ENCODE measurements at regions not wholly inside any gene's neighbourhood (a gene's known extent, or its start where the extent isn't known, plus 50 kb on each side); places are given as distances from the start of the nearest gene placed in this dataset.

DNA sequence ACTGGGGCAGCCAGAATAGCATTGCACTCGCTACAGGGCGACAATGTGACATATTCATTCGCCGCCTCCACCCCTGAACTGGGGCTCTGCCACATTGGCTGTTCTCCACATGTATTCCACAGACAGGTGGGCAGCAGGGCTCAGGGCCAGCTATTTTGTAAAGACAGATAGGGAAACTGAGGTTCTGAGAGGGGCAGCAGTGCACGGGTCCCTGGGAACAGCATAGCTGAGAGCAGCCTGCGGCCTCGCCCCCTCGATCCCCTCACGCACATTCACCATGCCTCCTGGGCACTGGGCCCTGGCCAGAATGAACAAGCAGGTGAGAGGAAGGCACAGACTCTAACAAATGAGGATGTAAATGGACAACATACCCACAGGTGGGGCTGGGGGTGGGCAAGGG lies 75.0 kb upstream of the SPATA12 start:
- DNase-seq (ENCODE audit: low read depth, low spot score): no peak

DNA sequence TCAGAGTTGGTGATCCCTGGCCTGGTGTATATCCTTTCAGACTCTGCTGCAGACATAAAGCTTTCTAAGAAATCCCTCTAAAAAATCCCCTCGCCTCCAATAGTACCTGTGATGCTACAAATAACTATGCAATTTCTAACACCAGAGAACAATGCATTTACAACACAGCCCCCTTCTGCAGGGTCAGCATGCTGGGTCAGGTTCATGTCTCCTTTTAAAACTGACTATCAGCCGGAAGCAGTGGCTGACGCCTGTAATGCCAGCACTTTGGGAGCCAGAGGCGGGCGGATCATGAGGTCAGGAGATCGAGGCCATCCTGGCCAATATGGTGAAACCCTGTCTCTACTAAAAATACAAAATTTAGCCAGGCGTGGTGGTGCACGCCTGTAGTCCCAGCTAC lies 77.0 kb upstream of the SPATA12 start:
- no peak for DNase-seq (ENCODE audit: low read depth, low spot score)

DNA sequence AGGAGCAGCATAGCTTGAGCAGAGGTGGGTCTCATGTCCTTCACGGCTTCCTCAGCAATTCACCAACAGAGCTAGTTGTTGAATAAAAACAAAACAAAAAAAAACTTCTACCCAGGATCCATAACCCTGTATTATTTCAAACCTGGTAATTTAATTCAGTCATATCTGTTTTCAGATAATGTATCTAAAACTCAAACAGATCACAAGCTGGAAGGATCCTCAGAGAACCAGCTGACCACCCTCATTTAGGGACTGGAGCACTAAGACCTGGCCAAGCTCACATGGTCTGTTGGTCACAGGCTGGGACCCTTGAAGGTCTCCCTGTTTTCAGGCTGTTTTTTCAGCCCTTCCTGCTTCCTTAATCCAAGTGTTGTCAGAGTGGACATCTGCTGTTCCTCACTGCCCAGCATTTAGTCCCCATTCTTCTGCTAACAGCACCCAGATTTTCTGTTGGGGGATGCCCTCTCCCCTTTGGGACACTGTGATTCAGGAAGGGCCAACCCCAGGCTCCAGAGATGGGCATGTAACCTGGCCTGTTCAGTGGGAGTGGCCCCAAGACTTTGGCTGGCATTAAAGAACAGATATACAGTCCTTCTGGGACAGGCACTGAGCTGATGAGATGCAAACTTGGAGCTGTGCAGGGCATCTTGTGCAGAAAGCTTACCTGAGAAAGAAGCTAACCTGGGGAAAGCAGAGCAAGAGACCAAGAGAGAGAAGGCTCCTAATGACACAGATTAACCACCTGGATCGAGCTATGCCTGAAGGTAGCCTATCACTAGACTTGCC lies 78.8 kb upstream of the SPATA12 start:
- no peak for DNase-seq (ENCODE audit: low read depth, low spot score)

DNA sequence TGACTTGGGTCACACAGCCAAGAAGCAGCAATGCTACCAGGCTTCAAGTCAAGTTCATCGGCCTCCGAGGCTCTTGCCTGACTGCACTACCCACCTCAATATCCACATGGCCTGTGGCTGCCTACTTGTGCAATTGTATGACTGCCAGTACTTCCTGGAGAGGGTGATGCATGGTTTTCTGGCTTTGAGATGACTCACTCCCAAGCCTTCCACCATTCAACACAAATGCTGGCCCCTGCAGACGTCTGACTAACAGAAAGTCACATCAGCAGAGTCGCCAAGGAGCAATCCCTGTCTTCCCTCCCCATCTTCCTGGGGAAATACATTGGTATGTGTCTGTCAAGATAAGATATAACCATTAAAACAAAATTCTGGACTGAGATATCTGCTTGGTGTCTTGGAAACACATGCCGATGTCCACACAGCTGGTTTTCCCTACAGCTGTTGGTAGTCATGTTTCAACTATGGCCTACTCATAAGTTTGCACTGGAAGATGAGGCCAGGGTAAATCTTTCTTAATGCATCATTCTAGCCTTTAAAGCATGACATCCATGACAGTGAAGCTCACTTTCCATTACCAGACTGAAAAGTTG lies 79.6 kb upstream of the SPATA12 start:
- no peak for DNase-seq (ENCODE audit: low read depth, low spot score)

DNA sequence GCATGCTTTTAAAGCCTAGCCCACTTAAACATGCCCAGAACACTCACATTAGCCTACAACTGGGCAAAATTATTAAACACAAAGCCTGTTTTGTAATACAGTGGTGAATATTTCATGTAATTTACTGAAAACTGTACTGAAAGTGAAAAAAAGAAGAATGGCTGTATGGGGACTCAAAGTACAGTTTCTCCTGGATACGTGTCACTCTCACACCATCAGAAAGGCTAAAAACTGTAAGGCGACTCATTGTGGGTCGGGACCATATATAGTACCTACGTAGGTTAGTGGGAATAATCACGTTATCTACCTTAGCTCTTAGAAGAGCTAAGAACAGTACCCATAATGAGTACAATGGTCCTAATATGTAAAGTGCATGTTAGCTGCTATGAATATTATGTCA lies 80.2 kb upstream of the SPATA12 start:
- DNase-seq (ENCODE audit: low read depth, low spot score): no peak

DNA sequence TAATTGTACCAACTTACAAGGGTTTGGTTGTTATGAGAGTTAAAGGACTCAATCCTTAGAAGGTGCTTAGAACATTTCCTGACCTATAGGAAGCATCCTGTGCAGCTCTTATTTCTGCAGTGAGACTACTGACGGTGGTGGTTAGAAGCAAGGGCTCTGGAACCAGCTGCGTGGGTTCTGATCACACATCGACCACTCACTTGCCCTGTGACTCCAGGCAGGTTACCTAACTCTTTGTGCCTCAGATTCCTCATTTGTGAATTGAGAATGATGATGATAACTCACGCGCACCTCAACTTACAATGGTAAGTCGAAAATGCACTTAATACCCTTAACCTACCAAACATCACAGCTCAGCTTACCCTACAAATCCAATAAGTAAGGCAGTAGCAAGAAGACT lies 80.7 kb upstream of the SPATA12 start:
- DNase-seq (ENCODE audit: low read depth, low spot score): no peak

DNA sequence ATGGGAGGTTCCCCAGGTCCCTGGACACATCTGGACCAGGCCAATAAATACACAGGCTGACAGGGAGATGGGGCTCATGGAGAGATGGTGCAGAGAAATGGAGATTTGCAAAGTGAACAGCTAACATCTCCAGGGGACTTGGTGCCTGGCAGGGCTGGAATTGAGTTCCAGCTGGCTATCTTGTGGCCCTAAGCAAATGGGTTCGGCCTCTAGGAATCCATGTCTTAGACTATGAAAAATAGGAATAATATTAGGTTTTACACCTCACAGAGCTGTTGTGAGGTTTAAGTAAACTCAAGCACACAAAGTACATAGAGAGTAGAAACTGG lies 82.9 kb upstream of the SPATA12 start:
- no peak for DNase-seq (ENCODE audit: low read depth, low spot score)

DNA sequence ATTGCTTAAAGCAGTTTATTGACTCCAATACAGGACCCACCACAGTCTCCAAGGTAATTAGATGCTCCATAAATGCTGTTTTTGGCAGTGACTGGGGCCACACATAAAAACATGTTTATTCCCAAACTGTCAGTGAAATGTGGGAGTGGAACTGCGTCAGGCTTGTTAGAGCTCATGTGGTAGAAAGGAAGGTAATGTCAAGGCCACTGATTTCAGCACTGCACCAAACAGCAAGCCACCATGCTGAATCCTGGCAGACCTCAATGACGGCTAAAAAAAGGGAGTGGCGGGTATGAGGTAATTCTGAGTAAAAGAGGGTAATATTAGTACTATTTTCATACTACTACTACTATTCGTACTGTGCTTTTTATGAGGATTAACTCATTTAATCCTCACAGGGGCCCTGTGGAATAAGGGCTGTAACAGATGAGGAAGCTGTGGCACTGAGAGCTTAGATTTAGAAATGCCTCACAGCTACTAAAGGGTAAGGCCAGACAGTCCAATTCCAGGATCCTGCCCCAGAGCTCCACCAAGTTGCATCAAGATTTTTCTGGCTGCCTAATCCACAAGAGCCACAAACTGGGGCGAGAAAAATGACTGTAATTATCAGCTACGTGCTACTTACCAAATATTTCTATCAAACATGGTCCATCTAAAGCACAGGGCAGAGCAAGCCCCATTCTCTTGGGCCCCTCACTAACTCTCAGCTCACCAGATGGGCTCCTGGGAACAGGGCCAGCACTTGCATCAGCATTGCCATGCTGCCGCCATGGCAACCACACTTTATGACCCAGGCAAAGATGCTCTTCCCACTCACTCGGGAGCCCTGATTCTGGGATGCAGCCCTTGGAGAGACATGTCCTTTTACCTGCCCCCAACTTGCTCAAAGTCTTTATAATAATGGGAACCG lies 83.6 kb upstream of the SPATA12 start:
- no peak for DNase-seq (ENCODE audit: low read depth, low spot score)

DNA sequence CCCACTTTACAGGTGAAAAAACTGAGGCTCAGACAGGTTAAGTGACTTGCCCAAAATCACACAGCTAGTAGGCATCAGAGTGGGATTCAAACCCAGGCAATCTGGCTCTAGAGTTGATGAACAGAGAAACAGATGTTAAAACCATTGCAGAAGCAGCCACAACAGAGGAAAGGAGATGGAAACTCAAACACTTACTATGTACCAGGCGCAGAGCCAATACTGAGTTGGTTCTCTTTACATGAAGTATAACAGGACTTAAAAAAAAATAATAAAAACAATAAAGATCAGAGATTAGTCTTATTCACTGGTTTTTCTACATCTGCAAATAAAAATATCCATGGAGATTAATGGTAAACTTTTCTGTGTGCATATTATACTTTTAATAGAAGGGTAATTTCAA lies 84.9 kb upstream of the SPATA12 start:
- DNase-seq (ENCODE audit: low read depth, low spot score): no peak

DNA sequence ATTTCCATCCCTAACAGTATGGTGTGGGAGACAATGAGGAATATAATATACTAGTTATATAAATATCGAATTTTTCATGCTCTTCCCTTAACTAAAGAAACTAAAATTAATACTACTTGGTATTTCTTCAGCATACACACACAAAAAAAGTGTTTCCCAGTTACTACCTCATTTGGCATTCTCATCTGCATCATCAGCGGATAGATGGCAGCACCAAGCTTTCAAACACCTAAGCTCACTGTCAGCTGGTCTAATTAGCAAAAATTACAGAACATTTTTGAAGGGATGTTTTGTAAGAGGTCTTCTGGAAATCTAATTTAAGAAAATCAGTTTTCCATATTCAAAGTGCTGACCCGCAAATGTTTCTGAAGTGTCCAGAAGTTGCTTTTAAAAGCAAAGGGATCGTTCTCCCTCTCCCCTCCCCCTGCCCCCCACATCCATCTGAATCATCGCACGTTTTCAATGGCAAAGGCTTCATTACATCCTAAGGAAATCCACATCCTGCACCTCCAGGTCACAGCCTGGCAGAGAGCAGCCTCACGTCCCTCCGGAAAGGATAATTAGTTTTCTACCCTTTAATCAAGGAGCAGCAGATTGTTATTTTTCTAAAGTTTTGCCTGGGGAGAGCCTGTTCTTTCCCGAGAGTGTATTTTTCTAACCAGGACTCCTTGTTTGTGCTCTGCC lies 86.1 kb upstream of the SPATA12 start:
- no peak for DNase-seq (ENCODE audit: low read depth, low spot score)

DNA sequence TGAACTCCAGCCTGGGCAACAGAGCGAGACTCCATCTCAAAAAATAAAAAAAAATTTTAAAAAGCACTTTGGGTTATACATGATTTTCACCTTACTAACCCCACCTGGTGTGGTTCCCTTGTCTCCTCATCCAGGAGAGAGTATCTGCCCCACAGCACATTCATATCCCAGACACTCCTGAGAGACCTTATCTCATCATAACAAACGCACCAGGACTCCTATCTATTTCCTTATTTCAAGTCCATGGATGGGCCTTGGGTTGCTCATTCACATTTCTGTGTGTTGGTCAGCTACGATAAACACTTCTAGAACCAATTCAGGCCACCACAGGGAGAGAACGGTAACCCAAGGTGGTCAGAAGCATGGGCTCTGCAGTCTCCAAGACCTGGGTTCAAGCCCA lies 88.6 kb upstream of the SPATA12 start:
- DNase-seq (ENCODE audit: low read depth, low spot score): no peak

DNA sequence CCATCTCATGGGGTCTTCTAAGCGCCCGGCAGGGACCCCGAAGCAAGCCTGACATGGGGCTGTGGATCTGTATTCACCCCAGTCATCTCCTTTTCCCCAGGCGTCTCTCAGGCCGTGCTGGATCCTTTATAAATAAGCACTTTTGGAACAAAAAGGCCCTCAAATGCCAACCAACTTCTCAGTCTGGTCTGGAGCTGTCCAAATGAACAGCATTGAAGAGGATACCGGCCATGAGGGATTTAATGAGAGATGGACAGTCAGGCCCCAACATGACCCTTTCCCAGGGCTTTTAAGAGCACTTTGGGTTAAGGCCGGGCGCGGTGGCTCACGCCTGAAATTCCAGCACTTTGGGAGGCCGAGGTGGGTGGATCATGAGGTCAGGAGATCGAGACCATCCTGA lies 89.2 kb upstream of the SPATA12 start:
- DNase-seq (ENCODE audit: low read depth, low spot score): no peak

DNA sequence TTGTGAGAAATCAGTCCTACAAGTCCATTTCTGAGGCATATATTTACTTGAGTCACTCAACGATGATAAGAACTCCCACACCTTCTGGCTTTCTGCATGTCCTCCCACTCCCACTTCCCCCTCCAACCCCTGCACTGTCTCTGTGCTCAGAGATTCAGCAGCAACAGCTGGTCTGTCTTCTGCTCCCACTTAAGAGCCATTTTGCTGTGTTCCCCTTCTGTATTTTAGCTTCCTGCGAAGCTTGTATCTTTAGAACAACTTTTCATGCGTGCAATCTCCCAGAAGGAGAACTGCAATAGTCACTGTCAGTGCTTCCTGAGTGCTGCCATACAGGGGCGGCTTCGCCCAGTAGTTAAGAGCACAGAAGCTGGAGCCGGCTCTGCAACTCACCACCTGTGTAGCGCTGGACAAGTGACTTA lies 90.0 kb upstream of the SPATA12 start:
- no peak for DNase-seq (ENCODE audit: low read depth, low spot score)

DNA sequence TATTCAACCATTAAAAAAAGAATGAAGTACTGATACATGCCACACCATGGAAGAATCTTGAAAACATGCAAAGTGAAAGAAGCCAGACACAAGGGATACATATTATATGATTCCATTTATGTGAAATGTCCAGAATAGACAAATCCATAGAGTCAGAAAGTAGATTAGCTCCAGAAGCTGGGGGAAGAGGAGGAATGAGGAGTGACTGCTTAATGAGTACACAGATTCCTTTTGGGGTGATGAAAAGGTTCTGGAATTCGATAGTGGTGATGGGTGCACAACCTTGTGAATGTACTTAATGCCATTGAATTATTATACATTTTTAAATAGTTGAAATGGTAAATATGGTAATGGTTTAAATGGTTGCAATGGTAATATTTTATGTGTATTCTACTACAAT lies 90.6 kb upstream of the SPATA12 start:
- no peak for DNase-seq (ENCODE audit: low read depth, low spot score)

DNA sequence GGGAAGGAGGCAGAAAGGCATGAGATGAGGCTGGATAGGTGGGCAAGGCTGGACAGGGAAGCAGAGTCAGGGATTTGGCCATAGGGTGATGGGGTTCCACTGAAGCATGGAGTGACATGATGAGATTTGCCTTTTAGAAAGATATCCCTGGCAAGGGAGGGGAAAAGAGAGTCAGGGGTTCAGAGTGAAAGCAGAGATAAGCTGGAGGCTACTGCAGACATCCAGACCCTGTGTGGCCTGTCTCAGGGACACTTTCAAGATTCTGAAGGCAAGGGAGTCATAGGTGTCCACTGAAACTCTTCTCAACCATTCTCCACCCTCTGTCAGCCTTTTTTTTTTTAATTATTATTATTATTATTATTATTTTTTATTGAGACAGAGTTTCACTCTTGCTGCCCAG lies 94.0 kb upstream of the SPATA12 start:
- no peak for DNase-seq (ENCODE audit: low read depth, low spot score)

DNA sequence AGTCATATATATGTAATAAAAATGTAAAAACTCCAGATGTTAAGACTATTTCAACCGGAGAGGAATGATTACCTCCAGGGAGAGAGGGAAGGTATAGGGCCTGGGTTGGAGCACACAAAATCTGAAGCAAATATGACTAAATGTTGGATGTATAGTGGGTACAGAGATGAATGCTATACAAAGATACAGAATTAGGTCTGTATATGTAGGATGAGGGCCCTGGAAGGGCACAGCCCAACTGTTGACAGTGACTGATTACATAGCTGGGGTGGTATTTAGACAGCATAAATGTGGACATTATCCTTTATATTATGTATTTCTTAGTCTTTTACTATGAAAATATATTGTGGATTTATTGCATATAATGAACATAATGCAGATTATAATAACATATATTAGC lies 94.4 kb upstream of the SPATA12 start:
- no peak for DNase-seq (ENCODE audit: low read depth, low spot score)

DNA sequence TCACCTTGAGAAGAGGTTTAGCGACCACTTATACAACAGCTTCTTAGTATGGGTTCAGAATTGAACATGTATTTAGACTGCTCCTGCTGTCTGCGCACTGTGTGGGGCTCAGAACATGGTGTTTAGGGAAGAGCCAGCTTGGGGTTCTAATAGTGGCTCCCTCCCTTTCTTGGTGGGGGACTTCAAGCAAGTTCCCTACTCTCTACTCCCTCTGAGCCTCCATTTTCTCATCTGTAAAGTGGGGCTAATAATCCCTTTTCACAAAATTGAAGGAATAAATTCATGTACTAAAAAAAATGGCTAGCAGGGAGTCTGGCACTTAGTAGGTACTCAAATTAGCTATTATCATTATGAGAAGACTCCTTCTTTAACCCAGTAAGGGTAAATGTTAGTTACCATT lies 97.5 kb upstream of the SPATA12 start:
- DNase-seq (ENCODE audit: low read depth, low spot score): no peak

DNA sequence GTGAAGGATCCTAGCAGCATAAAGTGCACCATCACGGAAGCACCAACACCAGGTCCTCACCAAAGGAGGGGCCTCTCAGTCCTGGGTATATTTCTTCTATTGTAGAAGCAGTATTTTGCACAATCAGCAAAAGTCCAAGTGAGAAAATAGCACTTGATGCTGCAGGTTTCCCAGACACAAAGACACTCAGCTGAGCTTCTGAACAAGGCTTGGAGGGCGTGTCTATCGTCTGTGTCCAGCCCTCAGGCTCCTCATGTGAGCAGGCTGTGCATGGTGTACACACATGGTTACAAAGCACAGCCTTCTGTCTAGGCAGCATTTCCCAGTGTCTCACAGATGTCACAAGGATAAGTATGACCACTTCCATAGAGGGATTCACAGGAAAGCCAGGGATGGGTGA lies 98.3 kb upstream of the SPATA12 start:
- DNase-seq (ENCODE audit: low read depth, low spot score): no peak

DNA sequence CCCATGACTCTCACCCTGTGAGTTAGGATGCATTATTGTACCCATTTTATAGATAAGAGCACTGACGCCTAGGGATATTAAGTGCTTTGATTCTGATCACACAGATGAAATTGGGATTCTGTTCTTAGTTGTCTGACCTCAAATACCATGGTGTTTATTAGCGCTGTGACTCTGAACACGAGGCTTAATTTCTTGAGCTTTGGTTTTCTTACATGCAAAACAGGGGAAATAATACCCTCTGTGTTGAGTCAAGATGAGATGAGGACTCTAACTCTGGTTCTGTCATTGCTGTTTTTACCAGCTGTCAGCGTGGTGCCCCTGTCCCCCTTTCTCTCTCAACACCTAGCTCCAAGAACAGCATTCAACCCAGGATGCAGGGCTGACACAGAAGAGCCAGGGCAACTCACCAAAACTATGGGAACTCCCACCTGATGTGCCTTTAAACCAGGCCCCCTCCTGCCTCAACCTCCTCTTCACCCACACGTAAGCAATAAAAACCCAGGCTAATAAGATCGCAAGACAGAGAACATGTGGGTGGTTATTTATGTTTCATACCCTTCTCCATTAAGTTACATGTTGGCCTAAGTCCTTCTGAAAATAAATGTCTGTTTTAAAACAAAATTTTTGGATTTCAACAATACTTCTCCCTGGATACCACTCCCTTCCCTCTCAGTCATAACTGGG lies 100.1 kb upstream of the SPATA12 start:
- no peak for DNase-seq (ENCODE audit: low read depth, low spot score)

DNA sequence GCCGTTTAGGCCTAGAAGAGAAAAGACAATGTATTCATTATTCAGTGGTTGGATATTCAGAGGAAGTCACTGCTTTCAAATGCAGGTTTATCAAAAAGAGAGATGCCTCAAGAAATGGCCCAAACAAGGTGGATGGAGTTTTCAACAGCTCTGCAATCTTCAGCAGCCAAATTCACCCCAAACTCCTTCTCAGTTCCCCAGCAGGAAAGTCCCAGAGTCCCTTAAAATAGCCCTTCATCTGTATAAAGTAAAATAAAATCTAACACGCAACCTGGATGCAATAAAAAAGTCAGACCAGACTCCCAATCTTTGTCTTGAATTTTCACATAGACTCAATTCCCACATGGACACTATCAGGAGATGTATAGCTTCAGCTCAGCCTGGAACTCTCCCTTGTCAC lies 101.6 kb upstream of the SPATA12 start:
- no peak for DNase-seq (ENCODE audit: low read depth, low spot score)

DNA sequence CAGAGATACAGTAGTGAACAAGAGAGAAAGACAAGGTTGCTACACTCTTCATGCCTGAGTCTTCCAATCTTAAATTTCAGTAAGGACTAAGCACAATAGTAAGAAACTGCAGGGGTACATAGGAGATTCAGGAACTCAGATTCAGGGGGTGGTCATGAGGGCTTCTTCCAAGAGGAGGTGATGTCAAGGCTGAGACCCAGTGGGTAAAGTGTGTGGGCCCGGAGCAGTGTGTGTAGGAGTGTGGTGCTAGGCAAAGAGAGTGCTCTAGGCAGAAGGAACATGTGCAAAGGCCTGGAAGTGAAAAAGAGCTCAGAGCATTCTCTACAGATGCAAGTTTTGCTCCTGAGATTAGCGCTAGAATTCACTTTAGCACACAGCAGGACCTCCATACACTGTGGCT lies 102.9 kb upstream of the SPATA12 start:
- no peak for DNase-seq (ENCODE audit: low read depth, low spot score)

DNA sequence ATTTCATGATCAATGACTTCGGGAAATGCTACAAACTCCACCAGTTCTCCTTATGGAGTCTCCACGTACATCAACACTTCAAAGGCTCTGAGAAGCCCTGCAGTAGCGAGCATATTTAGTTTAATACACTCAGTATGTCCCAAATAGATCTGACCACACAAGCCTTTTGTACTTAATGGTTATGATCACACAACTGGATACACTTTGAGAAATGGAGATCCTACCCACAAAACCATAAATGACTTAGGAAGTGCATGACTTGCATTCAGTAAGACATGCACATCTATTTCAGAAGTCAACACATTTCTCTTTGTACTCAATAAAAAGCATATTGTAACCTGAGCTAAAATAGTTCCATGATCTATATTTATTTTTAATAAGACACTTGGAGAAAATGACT lies 103.6 kb upstream of the SPATA12 start:
- no peak for DNase-seq (ENCODE audit: low read depth, low spot score)
